HepG2 (cell line): ENCODE measurements at regions not wholly inside any gene's neighbourhood (a gene's known extent, or its start where the extent isn't known, plus 50 kb on each side); places are given as distances from the start of the nearest gene placed in this dataset.

Experiments used
- ATAC-seq: fragments of 200-7000 bp; cut with Tn5 transposase; 3 replicates; pipeline ENCODE4 v1.9.1; 2020; ENCODE audit warnings: mild to moderate bottlenecking, moderate library complexity
- BruUV-seq: library from RNA; stranded (reverse); fragments of 400-500 nt; replicated peaks from 2 replicates; lab custom pipeline; 2021; lab: Mats Ljungman, UMichigan
- CTCF ChIA-PET: fragments of 300-600 bp; formaldehyde crosslinking; extraction: SDS; loops from one replicate; lab custom pipeline; 2021; ENCODE audit warnings: low total read pairs, inconsistent platforms, low intra/inter-chr PET ratio; lab: Yijun Ruan, JAX
- POLR2A ChIA-PET: fragments of 350-600 bp; sonication (Branson Sonifier 250); formaldehyde crosslinking; loops from one replicate; lab custom pipeline; 2020; ENCODE audit warnings: antibody characterized with exemption, inconsistent platforms; lab: Yijun Ruan, JAX
- DNase-seq: peaks from one replicate; pipeline ENCODE4 v3.0.0-alpha.2; 2015; ENCODE audit warnings: low spot score
- FAIRE-seq: peaks from 3 replicates; lab custom pipeline; 2011; peaks lifted over from hg19 to GRCh38; lab: Jason Lieb, UNC
- H2AFZ ChIP-seq: one replicate; pipeline ENCODE4 v1.6.1; 2011; ENCODE audit warnings: low read length, inconsistent platforms
- H3K27ac ChIP-seq: fragments of 300-600 bp; 3 replicates; pipeline ENCODE4 v1.8.0; 2011; ENCODE audit warnings: mixed run types, mild to moderate bottlenecking, mixed read lengths, low read length, inconsistent platforms; ENCODE audit not compliant: insufficient read depth; ENCODE audit errors: extremely low read length
- H3K27me3 ChIP-seq, 2 experiments: fragments of 200-600 bp in 1 of 2; 2 replicates in 1 of 2; 3 replicates in 1 of 2; pipeline versions ENCODE4 v1.6.0 to v1.8.0; 2011; ENCODE audit warnings: low read length in 2 of 2, mild to moderate bottlenecking in 2 of 2, moderate library complexity in 2 of 2, inconsistent platforms in 1 of 2; ENCODE audit not compliant: insufficient read depth in 2 of 2, control insufficient read depth in 1 of 2
- H3K36me3 ChIP-seq, 2 experiments: fragments of 200-600 bp in 1 of 2; replicated peaks in 1 of 2; 2 replicates in 1 of 2; 3 replicates in 1 of 2; pipeline versions ENCODE4 v1.5.1 to v1.8.0; 2011; ENCODE audit warnings: low read length in 2 of 2, inconsistent platforms in 1 of 2; ENCODE audit not compliant: insufficient read depth in 2 of 2, control insufficient read depth in 1 of 2
- H3K4me1 ChIP-seq: 2 replicates; pipeline ENCODE4 v1.5.1; 2012; ENCODE audit warnings: low read length, inconsistent platforms; ENCODE audit not compliant: insufficient read depth
- H3K4me2 ChIP-seq: 2 replicates; pipeline ENCODE4 v1.6.0; 2011; ENCODE audit warnings: low read depth, low read length, inconsistent platforms
- H3K4me3 ChIP-seq, 3 experiments: fragments of 200-600 bp in 1 of 3; sonication (generic), shearing (Covaris generic) in 1 of 3; replicated peaks in 1 of 3; 2 replicates each; pipeline ENCODE4 v1.5.1; 2011 to 2016; ENCODE audit warnings: low read length in 3 of 3, inconsistent platforms in 2 of 3, low read depth in 2 of 3, mild to moderate bottlenecking in 2 of 3, control low read depth in 1 of 3, mixed read lengths in 1 of 3; ENCODE audit not compliant: insufficient read depth in 1 of 3
- H3K79me2 ChIP-seq: one replicate; pipeline ENCODE4 v1.6.1; 2011; ENCODE audit warnings: low read length, inconsistent platforms; ENCODE audit not compliant: insufficient read depth
- H3K9ac ChIP-seq: 2 replicates; pipeline ENCODE4 v1.6.0; 2011; ENCODE audit warnings: mild to moderate bottlenecking, low read depth, low read length, inconsistent platforms; ENCODE audit not compliant: insufficient read depth
- H3K9me3 ChIP-seq: 2 replicates; pipeline ENCODE4 v1.5.1; 2012; ENCODE audit warnings: mild to moderate bottlenecking, low read length
- H4K20me1 ChIP-seq: 2 replicates; pipeline ENCODE4 v1.6.0; 2011; ENCODE audit warnings: inconsistent platforms, mild to moderate bottlenecking, low read length, moderate library complexity; ENCODE audit not compliant: insufficient read depth
- WGBS: methylation state at CpG from one replicate; pipeline ENCODE4 v1.1.6; 2017; ENCODE audit warnings: low lambda C conversion rate; 5-methylcytosine and 5-hydroxymethylcytosine counted together
- in situ Hi-C: cut with HindIII; loops from 2 replicates; pipeline ENCODE4 v1.10.0; 2017; ENCODE audit warnings: low pct_unique_long_range_greater_than_20kb; ENCODE audit not compliant: extremely low pct_ligation_motif_present
- intact Hi-C: fragments of 100-400 bp; cut with micrococcal nuclease; formaldehyde crosslinking; loops from one replicate; pipeline ENCODE4 v1.10.0; 2022; ENCODE audit not compliant: unreplicated experiment
- TF ChIP-seq, protein P1 (sequence below): sonication (generic); formaldehyde crosslinking; IDR thresholded peaks from 2 replicates; pipeline ENCODE4 v1.5.0; 2020; ENCODE audit warnings: mild to moderate bottlenecking, missing genetic modification reagents
- TF ChIP-seq, protein P2 (sequence below): sonication (generic); formaldehyde crosslinking; IDR thresholded peaks from 2 replicates; pipeline ENCODE4 v1.4.0; 2020; ENCODE audit warnings: missing genetic modification reagents

DNA sequence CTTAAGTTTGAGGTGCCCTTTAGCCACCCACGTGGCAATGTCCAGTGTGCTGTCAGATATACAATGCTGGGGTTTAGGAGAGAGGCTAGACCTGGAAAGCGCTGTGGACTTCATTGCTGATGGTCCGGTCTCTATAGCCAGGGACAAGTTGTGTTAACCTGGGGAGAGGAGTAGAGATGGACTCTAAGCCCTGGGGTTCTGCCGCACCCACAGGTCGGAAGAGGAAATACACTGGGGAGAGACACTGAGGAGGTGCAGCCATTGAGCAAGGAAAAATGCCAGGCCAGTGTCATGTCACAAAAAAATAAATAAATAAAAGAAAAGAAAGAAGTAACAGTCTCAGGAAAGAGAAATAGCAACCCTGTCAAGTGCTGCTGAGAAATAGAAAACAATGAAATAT, 106.9 kb upstream of the CBLN2 start:
- DNase-seq, result no peak

More for the DNA sequence above, 106.9 kb upstream of the CBLN2 start:
- in situ Hi-C loops (no loop called here), intact Hi-C loops (no loop called here)
- no peaks in the 10 kb centered on the region for H3K9me3 ChIP-seq
- peaks cover 5% of the 10 kb centered on the region; the same call in 1 of the 2 replicates for H3K4me1 ChIP-seq
- WGBS, result 12% methylated on average over 5 of the region's 5 CpGs
- BruUV-seq, result no TSS peak
- ChIA-PET POLR2A (no interaction called here), CTCF (no interaction called here)
- no peaks in the 10 kb centered on the region for H4K20me1 ChIP-seq
- ATAC-seq (peak; percentile 75), FAIRE-seq (no peak)
- H3K9ac ChIP-seq, result no peak overlapping the region
- no peak overlapping the region for H2AFZ ChIP-seq
- H3K79me2 ChIP-seq, result no peaks in the 10 kb centered on the region
- H3K27me3 ChIP-seq, result no peaks in the 10 kb centered on the region
- H3K27ac ChIP-seq, result no peak overlapping the region
- no peaks in the 10 kb centered on the region for H3K36me3 ChIP-seq
- TF ChIP-seq, protein P1, sequence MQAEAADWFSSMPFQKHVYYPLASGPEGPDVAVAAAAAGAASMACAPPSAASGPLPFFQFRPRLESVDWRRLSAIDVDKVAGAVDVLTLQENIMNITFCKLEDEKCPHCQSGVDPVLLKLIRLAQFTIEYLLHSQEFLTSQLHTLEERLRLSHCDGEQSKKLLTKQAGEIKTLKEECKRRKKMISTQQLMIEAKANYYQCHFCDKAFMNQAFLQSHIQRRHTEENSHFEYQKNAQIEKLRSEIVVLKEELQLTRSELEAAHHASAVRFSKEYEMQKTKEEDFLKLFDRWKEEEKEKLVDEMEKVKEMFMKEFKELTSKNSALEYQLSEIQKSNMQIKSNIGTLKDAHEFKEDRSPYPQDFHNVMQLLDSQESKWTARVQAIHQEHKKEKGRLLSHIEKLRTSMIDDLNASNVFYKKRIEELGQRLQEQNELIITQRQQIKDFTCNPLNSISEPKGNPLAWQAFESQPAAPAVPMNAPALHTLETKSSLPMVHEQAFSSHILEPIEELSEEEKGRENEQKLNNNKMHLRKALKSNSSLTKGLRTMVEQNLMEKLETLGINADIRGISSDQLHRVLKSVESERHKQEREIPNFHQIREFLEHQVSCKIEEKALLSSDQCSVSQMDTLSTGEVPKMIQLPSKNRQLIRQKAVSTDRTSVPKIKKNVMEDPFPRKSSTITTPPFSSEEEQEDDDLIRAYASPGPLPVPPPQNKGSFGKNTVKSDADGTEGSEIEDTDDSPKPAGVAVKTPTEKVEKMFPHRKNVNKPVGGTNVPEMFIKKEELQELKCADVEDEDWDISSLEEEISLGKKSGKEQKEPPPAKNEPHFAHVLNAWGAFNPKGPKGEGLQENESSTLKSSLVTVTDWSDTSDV (CRISPR knock-in tag), result no peak
- TF ChIP-seq, protein P2, sequence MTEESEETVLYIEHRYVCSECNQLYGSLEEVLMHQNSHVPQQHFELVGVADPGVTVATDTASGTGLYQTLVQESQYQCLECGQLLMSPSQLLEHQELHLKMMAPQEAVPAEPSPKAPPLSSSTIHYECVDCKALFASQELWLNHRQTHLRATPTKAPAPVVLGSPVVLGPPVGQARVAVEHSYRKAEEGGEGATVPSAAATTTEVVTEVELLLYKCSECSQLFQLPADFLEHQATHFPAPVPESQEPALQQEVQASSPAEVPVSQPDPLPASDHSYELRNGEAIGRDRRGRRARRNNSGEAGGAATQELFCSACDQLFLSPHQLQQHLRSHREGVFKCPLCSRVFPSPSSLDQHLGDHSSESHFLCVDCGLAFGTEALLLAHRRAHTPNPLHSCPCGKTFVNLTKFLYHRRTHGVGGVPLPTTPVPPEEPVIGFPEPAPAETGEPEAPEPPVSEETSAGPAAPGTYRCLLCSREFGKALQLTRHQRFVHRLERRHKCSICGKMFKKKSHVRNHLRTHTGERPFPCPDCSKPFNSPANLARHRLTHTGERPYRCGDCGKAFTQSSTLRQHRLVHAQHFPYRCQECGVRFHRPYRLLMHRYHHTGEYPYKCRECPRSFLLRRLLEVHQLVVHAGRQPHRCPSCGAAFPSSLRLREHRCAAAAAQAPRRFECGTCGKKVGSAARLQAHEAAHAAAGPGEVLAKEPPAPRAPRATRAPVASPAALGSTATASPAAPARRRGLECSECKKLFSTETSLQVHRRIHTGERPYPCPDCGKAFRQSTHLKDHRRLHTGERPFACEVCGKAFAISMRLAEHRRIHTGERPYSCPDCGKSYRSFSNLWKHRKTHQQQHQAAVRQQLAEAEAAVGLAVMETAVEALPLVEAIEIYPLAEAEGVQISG (CRISPR knock-in tag), result 0 out of 2 replicates have a peak, but pooled peaks have one; percentile 32
- H3K4me3 ChIP-seq, result no peak overlapping the region
- H3K4me2 ChIP-seq, result no peak overlapping the region
